Tibial nerve (tissue), 4 donors: ENCODE measurements at regions not wholly inside any gene's neighbourhood (a gene's known extent, or its start where the extent isn't known, plus 50 kb on each side); places are given as distances from the start of the nearest gene placed in this dataset.

Experiments
- DNase-seq, 2 donors: peaks; one replicate each; pipeline ENCODE4 v3.0.0-alpha.2; 2019; ENCODE audit warnings: low spot score in 2 of 2
- H3K27ac ChIP-seq, 4 donors: fragments of 200-600 bp; sonication (generic) in 3 of 4; one replicate each; pipeline ENCODE4 v1.5.1; 2017 to 2019; ENCODE audit warnings: mild to moderate bottlenecking in 1 of 4
- H3K27me3 ChIP-seq, 2 donors: fragments of 200-600 bp; sonication (generic) in 1 of 2; one replicate each; pipeline versions ENCODE4 v1.5.1 to v1.6.0; 2017 to 2019
- H3K36me3 ChIP-seq, 3 donors: fragments of 200-600 bp; sonication (generic); one replicate each; pipeline ENCODE4 v1.5.1; 2018 to 2019
- H3K4me1 ChIP-seq, 4 donors: fragments of 200-600 bp; sonication (generic) in 3 of 4; one replicate each; pipeline ENCODE4 v1.5.1; 2017 to 2019
- H3K4me3 ChIP-seq, 4 donors: fragments of 200-600 bp; sonication (generic) in 3 of 4; one replicate each; pipeline ENCODE4 v1.5.1; 2017 to 2019; ENCODE audit warnings: mild to moderate bottlenecking in 1 of 4, moderate library complexity in 1 of 4
- H3K9me3 ChIP-seq, 4 donors: fragments of 200-600 bp; sonication (generic) in 3 of 4; one replicate each; pipeline ENCODE4 v1.5.1; 2017 to 2019
- CTCF ChIP-seq, 5 experiments: fragments of 200-600 bp in 3 of 5; fragments of 450-650 bp in 2 of 5; sonication (generic) in 3 of 5; IDR thresholded peaks; one replicate each; pipeline ENCODE4 v1.5.1; 2016 to 2019; ENCODE audit warnings: antibody characterized with exemption in 5 of 5, mild to moderate bottlenecking in 3 of 5, moderate library complexity in 2 of 5
- EP300 ChIP-seq, 2 donors: sonication (generic); formaldehyde crosslinking; IDR thresholded peaks; one replicate each; pipeline ENCODE4 v1.6.1; 2017; ENCODE audit warnings: antibody characterized with exemption in 2 of 2, mild to moderate bottlenecking in 1 of 2
- POLR2A ChIP-seq, 2 donors: fragments of 450-650 bp; IDR thresholded peaks; one replicate each; pipeline ENCODE4 v1.6.1; 2017; ENCODE audit warnings: antibody characterized with exemption in 2 of 2, mild to moderate bottlenecking in 2 of 2, moderate library complexity in 2 of 2
- WGBS, 2 donors: methylation state at CpG; one replicate each; pipeline ENCODE4 v1.1.5; 2018; 5-methylcytosine and 5-hydroxymethylcytosine counted together

GRCh38 chr13:108120302-108120701 lies 95.0 kb downstream of the LIG4 start:
- H3K27ac ChIP-seq: no peak overlapping the region
- H3K4me1 ChIP-seq: no peaks in the 10 kb centered on the region
- no peaks in the 10 kb centered on the region for H3K36me3 ChIP-seq
- DNase-seq: no peak
- no peaks in the 10 kb centered on the region for H3K27me3 ChIP-seq
- WGBS, 2 donors: 59 to 70% methylated on average over 6 of the region's 6 CpGs
- no peaks in the 10 kb centered on the region for H3K9me3 ChIP-seq
- no peak for TF ChIP-seq POLR2A (IDR thresholded peaks at IDR 0.05)
- no peak for TF ChIP-seq EP300 (IDR thresholded peaks at IDR 0.05)
- TF ChIP-seq CTCF (IDR thresholded peaks at IDR 0.05): no peak
- no peak overlapping the region for H3K4me3 ChIP-seq

- Histone ChIP-seq H3K36me3 (no peaks in the 10 kb centered on the region), H3K27ac (no peak overlapping the region), H3K4me3 (no peak overlapping the region), H3K27me3 (no peaks in the 10 kb centered on the region), H3K9me3 (no peaks in the 10 kb centered on the region), H3K4me1 (no peaks in the 10 kb centered on the region)
- no peak for DNase-seq
- 48 to 76% methylated on average over 1 of the region's 1 CpG for WGBS, 2 donors
- TF ChIP-seq CTCF (IDR thresholded peaks at IDR 0.05): no peak
- no peak for TF ChIP-seq POLR2A (IDR thresholded peaks at IDR 0.05)
- no peak for TF ChIP-seq EP300 (IDR thresholded peaks at IDR 0.05)
These were observed 99.6 kb downstream of the LIG4 start for GRCh38 chr13:108115738-108116137.

- Histone ChIP-seq H3K27me3 (no peaks in the 10 kb centered on the region), H3K27ac (no peak overlapping the region), H3K4me3 (no peak overlapping the region), H3K4me1 (no peaks in the 10 kb centered on the region), H3K9me3 (no peaks in the 10 kb centered on the region), H3K36me3 (no peaks in the 10 kb centered on the region)
- 53 to 63% methylated on average over 4 of the region's 4 CpGs for WGBS, 2 donors
- TF ChIP-seq EP300 (IDR thresholded peaks at IDR 0.05): no peak
- TF ChIP-seq CTCF (IDR thresholded peaks at IDR 0.05): no peak
- no peak for TF ChIP-seq POLR2A (IDR thresholded peaks at IDR 0.05)
- DNase-seq: no peak
These were observed 101.9 kb downstream of the LIG4 start for GRCh38 chr13:108113407-108113806.

- no peaks in the 10 kb centered on the region for H3K36me3 ChIP-seq
- no peaks in the 10 kb centered on the region for H3K27me3 ChIP-seq
- H3K4me1 ChIP-seq: no peaks in the 10 kb centered on the region
- no peaks in the 10 kb centered on the region for H3K9me3 ChIP-seq
- H3K4me3 ChIP-seq: no peak overlapping the region
- no peak overlapping the region for H3K27ac ChIP-seq
- WGBS, 2 donors: 46 to 63% methylated on average over 2 of the region's 2 CpGs
- no peak for DNase-seq
- no peak for TF ChIP-seq CTCF (IDR thresholded peaks at IDR 0.05)
- no peak for TF ChIP-seq POLR2A (IDR thresholded peaks at IDR 0.05)
- TF ChIP-seq EP300 (IDR thresholded peaks at IDR 0.05): no peak
These were observed 110.6 kb downstream of the LIG4 start for GRCh38 chr13:108104736-108105135.

GRCh38 chr13:108102771-108103170 lies 112.6 kb downstream of the LIG4 start:
- WGBS, 2 donors: 61% methylated on average over 6 of the region's 6 CpGs
- Histone ChIP-seq H3K27me3 (no peaks in the 10 kb centered on the region), H3K9me3 (no peaks in the 10 kb centered on the region), H3K27ac (no peak overlapping the region), H3K36me3 (no peaks in the 10 kb centered on the region), H3K4me3 (no peak overlapping the region), H3K4me1 (no peaks in the 10 kb centered on the region)
- no peak for DNase-seq
- TF ChIP-seq EP300 (IDR thresholded peaks at IDR 0.05): no peak
- TF ChIP-seq POLR2A (IDR thresholded peaks at IDR 0.05): no peak
- no peak for TF ChIP-seq CTCF (IDR thresholded peaks at IDR 0.05)
